NCI-H345 (cell line): ENCODE measurements at regions not wholly inside any gene's neighbourhood (a gene's known extent, or its start where the extent isn't known, plus 50 kb on each side); places are given as distances from the start of the nearest gene placed in this dataset.
"Not testable (repeated sequence)": the region's sequence is repeated elsewhere in the genome, so short reads cannot be mapped to it uniquely, and the experiment has no call there.

Experiments used
- DNase-seq: peaks from one replicate; lab custom pipeline; 2025; lab: John Stamatoyannopoulos, UW

DNA sequence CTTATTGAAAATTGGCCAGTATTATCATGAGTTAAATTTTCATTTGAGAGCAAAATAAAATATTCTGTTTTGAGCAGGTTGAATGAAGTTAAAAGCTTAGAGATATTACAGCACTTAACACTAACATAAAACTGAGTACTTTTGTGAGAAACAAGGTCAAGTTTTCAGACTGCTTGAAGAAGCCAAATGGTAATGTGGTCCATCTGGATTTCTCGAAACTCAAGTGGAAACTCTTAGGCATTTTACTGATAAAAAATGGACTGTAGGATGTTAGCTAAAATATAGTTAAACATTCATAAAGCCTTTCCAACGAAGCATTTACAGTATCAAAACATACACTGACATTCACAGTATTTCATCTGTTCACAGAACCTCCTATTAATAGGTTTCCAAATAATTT lies 528.1 kb upstream of the SEMA3D start:
- no peak for DNase-seq

DNA sequence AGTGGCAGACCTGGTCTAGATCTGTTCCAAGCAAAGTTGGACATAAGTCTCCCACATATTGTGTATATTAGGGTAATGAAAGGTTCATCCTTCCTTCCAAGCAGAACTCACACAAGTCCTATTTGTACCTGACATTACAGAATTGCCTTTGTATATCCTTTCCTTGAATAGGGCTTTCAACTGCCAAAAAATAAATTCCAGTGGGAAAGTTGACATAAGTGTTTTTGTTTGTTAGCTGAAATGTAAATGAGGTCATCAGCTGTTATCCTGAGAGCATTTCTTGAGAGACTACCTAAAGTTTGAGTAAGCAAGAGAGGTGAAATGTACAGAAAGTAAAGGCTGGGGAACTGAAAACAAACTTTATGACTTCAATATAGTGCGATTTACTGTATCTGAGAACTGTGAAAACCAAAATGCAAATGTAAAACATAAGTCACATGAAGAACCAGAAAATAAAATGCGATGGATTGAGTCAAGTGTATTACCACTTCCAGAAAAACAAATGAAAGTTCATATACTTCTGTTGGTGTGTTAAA lies 527.3 kb upstream of the SEMA3D start:
- no peak for DNase-seq

DNA sequence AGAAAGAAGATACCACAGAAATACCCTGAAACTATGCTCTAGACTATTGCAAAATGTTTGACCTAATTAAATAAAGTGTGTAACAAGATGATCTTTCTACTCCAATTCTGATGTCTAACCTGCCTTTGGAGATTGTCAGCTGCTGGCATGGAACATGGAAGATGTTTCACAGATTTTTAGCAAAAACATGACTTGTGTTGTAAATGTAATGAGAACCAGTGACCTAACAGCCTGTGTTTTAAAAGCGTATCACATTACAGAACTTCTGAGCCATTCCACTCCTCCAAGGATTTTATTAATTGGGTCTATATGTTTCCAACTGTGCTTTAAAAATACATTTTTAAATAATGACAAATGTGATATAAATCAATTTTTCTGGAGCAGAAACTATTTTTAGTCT lies 526.3 kb upstream of the SEMA3D start:
- no peak for DNase-seq

DNA sequence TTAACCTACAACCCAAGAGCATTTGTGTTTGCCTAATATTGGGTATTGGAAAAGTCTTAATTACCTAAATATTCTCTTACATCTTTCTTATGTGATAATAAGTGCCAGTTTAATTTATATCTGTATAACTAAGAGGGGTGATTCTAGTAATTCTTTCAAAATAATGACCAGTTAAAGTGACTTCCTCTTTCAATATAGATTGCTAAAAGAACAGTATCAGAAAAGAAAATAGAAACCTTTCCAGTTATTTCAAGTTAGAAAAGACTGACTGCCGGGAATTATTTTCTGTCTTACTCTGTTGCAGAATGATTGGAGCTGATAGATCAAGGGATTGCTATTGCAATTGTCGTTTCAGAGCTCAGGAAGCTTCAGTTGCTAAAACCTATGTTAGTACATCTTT lies 525.0 kb upstream of the SEMA3D start:
- no peak for DNase-seq

DNA sequence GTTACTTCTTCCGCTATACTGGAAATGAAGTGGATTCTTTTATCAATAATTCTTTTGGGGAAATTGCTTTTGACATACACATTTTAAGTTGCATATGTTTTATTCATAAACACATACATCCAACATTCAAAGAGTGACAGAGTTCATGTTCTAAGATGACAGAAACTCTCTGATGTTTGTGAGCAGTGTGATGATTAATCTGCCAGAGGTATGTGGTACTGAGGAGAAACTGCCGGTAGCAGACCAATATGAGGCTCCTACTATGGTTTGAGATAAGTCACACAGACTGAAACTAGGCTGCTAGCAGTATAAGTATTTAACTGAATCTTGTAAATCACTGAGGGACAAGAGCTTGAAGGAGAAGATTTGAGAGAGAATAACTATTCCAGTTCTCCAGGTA lies 524.1 kb upstream of the SEMA3D start:
- no peak for DNase-seq

DNA sequence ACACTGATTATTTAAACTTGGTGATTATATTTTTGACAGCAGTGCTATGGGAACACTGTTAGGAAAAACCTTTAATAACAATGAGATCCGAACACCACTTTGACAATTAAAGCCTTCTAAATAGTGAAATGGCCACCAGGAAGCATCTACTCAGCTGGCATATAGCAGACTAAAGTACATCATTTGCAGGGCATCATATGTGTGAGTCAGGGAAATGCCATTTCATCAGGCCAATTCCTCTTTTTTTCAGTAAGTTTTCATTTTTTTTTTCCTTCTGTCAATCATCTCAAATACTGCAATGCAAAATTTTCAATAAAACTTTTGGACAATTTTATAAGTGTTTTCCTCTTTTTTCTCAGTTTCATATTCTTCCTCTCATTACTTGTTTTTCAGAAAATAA lies 521.4 kb upstream of the SEMA3D start:
- no peak for DNase-seq

DNA sequence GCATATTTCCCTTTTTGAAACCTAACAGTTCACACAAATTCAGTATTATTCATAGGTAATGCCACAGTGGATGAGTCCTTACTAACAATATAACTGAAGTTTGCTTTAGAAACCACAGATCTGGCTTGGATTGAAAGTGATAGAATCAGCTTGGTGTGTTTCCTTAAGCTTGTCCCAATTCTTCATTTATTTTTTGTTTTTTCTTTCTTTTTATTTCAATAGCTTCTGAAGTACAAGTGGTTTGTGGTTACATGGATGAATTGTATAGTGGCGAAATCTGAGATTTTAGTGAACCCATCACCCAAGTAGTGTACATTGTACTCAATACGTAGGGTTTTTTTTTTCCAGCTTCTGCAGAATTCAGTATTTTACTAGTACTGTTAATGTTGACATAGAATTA lies 518.2 kb upstream of the SEMA3D start:
- DNase-seq = no peak

DNA sequence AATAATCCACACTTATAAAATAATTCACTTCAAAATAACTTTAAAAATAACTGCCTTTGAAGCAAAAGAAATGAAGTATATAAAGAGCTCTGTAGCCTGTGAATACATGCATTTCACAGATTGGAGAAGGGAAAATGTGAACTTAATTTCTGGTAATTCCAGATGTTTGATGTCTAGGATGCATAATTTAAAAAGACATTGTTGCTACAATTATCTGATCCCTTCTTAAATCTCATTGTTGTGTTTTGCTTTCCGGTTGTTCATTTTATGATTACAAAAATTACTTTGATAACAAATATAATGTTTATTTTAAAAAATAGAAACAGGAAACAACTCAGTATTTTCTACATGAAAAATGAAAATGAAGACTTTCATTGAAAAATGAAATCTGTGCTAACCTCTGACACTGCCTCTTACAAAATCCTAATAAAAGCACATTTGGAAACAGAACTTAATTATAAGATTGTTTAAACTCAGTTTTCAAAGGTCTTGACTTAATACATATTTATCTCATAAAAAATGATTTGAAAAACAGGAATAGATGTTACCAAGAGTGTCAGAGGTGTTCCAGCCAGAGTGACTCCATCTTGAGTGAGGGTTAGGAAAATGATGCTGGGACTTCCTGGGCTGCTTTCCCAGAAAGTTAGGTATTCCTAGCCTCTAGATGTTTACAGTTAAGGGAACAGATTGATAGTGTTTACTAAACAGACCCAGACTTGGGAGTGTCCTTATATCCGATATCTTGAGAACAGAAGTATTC lies 516.6 kb upstream of the SEMA3D start:
- no peak for DNase-seq

DNA sequence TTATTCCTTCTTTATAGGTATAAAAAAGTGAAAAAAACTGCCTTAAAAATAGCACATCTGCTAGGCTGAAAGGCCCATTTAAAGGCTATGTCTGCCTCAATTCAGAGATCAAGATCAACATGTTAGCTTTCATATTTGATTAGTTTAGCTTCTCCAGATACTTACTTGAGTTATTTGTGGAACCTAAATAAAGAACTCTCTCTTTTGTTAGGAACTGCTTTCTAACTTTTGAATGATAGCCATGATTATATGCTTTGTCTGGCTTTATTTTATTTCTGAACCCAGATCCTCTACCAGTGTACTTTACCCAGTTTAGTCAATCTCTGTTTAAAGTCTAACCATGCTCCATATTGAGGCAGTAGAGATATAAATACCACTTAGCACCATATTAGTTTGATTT lies 515.5 kb upstream of the SEMA3D start:
- DNase-seq = no peak

DNA sequence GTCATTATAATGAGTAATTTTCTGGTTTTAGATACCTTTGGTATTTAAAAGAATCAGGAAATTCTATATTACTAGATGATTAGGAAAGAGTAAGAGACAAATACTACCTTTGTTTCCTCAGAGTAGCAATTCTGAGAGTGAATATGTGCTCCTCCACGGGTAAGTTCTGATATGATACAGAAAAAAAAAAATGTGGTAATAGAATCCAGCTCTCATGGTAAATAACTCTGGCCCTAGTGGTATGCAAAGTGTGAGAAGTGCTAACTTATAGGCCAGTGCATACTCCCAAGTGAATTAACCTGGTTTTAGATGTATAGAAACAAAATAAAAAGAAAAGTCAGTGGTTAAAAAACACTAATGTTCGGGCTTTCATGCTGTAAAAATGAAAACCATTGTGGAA lies 512.6 kb upstream of the SEMA3D start:
- DNase-seq = no peak

DNA sequence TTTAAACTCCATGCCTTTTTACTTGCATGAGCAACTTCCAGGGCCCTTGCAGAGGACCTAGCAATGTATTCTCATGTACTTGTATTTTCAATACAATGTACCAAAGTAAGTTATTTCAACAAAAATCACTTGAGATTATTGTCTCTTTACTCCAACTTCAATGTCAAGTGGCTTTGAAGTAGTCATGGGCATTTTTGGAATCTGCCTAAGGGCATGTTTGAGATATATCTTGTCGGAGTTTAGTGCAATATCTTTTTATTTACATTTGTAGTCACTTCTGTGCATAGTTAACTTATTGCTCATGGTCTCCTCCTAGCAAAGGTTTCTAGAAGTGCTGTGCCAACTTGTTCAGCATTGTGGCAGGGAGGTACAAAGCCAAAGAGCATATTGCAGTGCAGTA lies 508.7 kb upstream of the SEMA3D start:
- DNase-seq = no peak

DNA sequence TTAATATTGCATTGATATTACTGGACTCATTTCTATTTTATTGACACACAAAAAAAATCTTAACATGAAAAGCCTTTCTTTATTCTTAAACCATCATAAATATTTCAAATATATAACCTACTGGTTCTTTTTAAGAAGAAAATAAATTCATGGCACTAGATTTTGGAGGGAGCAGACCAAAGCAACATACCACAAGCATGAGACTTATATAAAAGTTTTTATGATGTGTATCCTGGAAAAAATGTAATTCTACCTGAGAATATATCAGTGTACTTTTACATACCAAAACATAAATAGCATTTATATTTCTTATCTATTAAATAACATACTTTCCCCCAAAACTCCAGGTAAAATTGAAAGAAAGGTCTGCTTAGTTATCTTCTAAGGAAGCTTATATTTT lies 508.2 kb upstream of the SEMA3D start:
- no peak for DNase-seq

DNA sequence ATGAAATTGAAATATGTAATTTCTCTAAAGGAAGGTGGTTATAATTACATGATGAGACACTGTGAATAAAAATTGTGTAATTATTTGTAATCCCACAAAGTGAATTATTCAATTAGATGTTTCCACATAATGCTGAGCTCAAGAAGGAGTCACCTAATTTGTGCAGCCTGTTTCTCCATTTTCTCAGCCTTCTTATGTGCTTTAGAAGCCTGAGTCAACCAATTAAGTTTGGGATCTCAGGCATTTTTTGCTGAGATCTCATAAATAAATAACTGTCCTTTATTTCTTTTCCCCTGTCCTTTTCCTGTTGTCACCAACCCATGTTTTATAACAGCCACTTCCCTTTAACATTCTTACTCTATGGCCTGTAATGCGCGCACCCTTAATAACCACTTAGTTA lies 506.5 kb upstream of the SEMA3D start:
- DNase-seq = no peak

DNA sequence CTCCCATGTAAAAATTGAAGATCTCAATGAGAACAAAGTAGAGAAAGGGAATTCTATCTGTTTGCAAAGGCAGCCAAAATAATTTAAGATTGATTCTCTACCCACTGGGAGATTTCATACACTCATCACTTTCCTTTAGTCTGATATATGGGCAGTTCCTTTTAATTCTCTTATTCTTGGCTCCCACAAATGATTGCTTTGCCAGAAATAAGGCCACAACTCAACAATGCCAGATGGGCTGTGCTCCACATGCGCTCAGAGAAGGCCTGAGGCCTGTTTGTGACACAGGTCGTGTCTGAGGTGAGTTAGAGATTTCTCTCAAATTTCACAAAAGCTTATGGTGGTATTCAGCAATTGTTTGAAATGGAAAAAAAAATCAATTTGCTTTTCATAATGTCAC lies 501.9 kb upstream of the SEMA3D start:
- no peak for DNase-seq

DNA sequence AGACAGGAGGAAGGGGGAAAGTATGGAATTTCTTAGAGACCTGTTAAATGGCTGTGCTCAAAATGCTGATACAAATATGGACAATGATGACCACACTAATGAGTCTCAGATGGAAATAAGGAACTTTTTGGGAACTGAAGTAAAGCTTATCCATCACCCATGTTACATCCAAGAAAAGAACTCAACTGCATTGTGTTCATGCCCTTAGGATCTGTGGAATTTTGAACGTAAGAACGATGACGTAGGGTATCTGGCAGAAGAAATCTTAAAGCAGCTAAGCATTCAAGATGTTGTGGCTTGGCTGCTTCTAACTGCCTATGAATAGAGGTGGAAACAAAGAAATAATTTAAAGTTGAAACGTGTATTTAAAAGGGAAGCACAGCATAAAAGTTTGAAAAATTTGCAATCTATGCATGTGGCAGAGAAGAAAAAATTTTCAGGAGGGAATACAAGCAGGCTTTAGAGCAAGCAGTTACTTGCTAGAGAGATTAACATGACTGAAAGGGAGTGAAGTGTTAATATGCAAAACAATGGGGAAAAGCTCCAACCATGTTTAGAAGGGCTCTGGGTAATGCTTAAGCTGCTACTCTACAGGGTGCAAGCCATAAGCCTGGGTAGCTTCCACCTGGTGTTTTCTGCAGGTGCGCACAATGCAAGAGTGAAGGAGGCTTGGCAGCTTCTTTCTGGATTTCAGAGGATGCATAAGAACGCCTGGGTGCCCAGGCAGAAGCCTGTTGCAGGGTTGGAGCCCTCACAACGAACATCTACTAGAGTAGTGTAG lies 499.7 kb upstream of the SEMA3D start:
- DNase-seq = no peak

DNA sequence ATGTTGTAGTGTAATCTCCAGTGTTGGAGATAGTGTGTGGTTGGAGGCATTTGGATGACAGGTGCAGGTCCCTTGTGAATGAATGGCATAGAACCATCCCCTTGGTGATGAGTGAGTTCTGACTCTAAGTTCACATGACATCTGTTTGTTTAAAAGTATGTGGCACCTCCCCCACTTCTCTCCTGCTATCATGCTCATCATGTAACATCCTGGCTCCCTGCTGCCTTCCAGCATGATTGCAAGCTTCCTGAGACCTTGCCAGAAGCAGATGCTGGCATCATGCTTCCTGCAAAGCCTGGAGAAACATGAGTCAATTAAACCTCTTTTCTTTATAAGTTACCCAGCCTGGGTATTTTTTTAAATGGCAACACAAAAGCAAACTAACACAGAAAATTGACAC lies 499.0 kb upstream of the SEMA3D start:
- DNase-seq = no peak

DNA sequence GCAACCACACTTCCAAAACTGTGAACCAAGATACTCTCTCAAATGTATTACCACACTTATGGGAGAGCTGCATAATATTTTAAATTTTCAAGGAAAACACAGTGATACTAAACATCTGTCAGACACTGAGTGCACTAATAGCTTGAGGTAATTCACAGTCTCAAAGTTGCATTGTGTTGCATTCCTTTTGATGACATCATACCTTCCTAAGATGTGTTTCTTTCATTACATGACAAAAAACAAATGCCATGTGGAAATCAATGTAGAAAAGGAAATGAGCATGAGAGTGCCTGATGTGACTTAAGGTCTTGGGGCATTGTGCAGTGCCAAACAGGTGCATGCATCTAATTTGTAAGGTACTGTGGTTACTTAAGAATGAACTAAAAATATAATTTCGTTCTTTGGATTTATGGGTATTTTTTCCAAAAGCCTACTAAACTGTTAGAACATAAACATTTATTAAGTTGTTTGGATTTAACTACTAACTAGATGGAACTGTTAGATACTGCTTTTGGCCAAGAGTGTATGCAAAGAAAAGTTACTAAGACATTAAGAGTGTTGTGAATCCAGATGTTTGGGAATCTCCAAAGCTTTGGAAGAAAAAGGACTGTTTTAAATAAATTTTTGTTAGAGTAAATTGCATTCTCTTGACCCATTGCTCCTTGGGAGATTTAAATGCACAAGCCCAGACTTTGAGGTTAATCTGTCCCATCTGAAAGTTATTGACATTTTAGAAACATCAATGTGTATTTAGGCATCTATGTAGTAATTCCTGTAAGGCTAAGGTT lies 496.2 kb upstream of the SEMA3D start:
- DNase-seq = no peak

DNA sequence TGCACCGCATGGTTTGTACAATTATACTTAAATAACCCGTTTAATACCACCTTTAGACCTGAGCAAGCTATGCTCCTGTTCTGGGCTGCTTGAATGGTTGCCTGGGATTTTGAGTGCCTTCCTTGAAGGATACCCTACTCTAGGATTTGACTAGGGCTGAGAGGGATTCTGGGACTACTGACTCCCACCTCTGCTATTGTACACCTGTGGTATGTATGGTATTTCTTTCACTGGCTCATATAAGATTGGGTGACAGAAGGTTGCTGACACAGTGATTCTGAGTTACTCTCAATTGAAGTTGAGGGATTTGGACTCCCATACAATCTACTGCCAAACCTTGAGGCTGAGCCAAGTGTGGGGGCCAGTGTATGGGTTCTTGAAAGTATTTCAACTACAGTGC lies 494.4 kb upstream of the SEMA3D start:
- no peak for DNase-seq

DNA sequence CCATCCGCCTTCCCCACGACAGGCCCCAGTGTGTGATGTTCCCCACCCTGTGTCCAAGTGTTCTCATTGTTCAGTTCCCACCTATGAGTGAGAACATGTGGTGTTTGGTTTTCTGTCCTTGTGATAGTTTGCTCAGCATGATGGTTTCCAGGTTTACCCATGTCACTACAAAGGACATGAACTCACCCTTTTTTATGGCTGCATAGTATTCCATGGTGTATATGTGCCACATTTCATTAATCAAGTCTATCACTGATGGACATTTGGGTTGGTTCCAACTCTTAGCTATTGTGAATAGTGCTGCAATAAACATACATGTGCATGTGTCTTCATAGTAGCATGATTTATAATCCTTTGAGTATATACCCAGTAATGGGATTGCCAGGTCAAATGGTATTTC lies 488.2 kb upstream of the SEMA3D start:
- not testable (repeated sequence) for DNase-seq

DNA sequence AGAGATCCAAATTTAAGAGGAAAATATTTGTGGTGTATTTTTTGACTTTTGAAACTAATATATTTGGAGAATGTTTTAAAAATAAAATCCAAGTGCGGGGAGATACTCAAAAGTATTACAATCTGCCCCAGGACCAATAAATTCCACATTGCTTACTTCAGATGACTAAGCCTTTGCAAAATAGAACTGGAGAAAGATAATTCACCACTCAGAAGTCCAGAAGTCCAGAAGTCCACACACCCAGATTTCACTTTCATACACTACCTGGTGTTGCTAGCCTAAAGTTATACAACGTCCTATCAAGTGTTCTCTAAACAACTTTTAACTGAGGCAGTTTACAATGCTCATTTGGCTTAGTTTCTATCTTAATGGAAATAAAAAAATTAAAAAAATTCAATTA lies 487.0 kb upstream of the SEMA3D start:
- no peak for DNase-seq

DNA sequence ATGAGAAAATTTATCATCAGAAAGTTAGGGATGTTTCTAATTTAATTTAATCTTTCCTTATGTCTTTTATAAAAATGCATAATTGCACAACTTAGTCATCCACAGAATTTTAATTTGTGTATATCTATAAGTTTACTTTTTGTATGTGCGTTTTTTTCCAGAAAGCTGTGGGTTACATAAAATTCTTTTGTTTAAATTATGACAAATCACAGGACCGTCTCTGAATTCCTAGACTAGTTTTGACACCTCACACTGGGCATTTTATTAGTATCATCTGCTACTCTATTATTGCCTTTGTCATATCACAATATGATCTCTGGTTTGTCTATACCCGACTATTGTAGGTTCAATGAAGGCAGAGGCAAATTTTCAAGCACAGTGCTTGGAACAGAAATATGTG lies 482.4 kb upstream of the SEMA3D start:
- no peak for DNase-seq

DNA sequence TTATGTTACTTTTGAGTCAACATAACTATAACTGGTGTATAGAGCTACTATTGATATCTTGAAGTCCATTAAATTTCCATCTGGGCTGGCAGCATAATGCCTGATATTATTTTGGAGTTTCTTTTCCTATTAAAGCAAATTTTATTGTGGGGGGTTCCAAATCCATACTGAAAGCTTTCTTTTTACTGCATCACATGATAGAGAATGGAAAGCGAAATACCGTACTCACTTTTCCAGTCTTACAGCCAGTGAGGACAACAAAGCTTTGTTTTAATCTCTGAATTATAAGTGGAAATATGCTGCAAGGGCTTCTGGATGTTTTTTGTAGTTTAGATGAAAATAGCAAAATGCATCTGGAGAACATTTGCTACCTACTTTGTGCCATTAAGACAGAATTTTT lies 477.5 kb upstream of the SEMA3D start:
- no peak for DNase-seq

DNA sequence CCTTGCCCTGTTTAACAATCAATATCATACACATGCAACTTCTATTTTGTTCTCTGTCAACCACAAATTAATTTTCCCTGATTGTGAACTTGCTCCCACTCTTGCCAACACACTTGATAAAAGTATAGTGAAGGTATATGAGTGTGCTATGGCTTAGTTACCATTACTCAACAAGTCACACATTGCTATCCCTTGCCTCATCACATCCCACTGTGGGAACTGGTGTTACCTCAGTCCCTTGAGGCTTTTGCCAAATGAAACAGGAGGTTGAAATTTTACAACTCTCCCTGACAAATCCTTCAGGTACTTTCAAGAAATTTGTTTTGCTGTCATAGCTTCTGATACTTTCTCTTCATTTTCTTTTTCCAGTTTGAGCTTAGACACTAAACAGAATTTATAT lies 472.5 kb upstream of the SEMA3D start:
- no peak for DNase-seq
